PC-3 (cell line): ENCODE measurements at regions not wholly inside any gene's neighbourhood (a gene's known extent, or its start where the extent isn't known, plus 50 kb on each side); places are given as distances from the start of the nearest gene placed in this dataset.

ENCODE experiments used
- CTCF ChIP-seq: fragments of 300-600 bp; sonication (generic); conservative IDR thresholded peaks from 2 replicates; pipeline ENCODE4 v1.5.1; 2017; ENCODE audit warnings: antibody characterized with exemption, low read depth, mild to moderate bottlenecking, low read length
- EZH2 ChIP-seq: fragments of 300-600 bp; sonication (generic); IDR thresholded peaks from one replicate; pipeline ENCODE4 v1.6.1; 2017; ENCODE audit warnings: antibody characterized with exemption, mild to moderate bottlenecking, low read length; ENCODE audit not compliant: unreplicated experiment
- EZH2phosphoT487 ChIP-seq: fragments of 300-600 bp; sonication (generic); IDR thresholded peaks from 2 replicates; pipeline ENCODE4 v1.6.1; 2018; ENCODE audit warnings: mild to moderate bottlenecking, antibody characterized with exemption, low read length, borderline replicate concordance

GRCh38 chr1:234906654-234907053 is 222.0 kb downstream of the TOMM20 start:
- TF ChIP-seq CTCF (no peak), EZH2phosphoT487 (no peak), EZH2 (no peak)
